GM23248 (cell line): ENCODE measurements at regions not wholly inside any gene's neighbourhood (a gene's known extent, or its start where the extent isn't known, plus 50 kb on each side); places are given as distances from the start of the nearest gene placed in this dataset.

Experiments used
- EZH2 ChIP-seq: fragments of 200-600 bp; sonication (generic); IDR thresholded peaks from 2 replicates; pipeline ENCODE4 v1.6.1; 2018; ENCODE audit warnings: antibody characterized with exemption, mild to moderate bottlenecking; ENCODE audit not compliant: insufficient read depth, poor library complexity, severe bottlenecking
- EZH2phosphoT487 ChIP-seq: fragments of 200-600 bp; sonication (generic); IDR thresholded peaks from 2 replicates; pipeline ENCODE4 v1.6.1; 2018; ENCODE audit warnings: antibody characterized with exemption, moderate library complexity, mild to moderate bottlenecking, low read depth; ENCODE audit not compliant: insufficient read depth

GRCh38 chr13:64640002-64640401 is 2590.1 kb downstream of the PCDH9 start:
- TF ChIP-seq EZH2 (no peak), EZH2phosphoT487 (no peak)
